ENCODE measurements at regions not wholly inside any gene's neighbourhood (a gene's known extent, or its start where the extent isn't known, plus 50 kb on each side); places are given as distances from the start of the nearest gene placed in this dataset.

- TF ChIP-seq CTCF (IDR thresholded peaks at IDR 0.05; ENCODE audit: poor library complexity, severe bottlenecking), result no peak
- TF ChIP-seq EP300 (conservative IDR thresholded peaks at IDR 0.05; ENCODE audit: poor library complexity, severe bottlenecking), result no peak
- no peak for TF ChIP-seq POLR2AphosphoS5 (IDR thresholded peaks at IDR 0.05)
- no peak for TF ChIP-seq RAD21 (conservative IDR thresholded peaks at IDR 0.05)
- TF ChIP-seq SMC3 (conservative IDR thresholded peaks at IDR 0.05; ENCODE audit: poor library complexity), result no peak
- TF ChIP-seq EZH2 (IDR thresholded peaks at IDR 0.05; ENCODE audit: borderline replicate concordance, insufficient read depth, low read length, poor library complexity, severe bottlenecking), result no peak
- TF ChIP-seq TAF1 (IDR thresholded peaks at IDR 0.05; ENCODE audit: low read depth), result no peak
- TF ChIP-seq, protein P1, sequence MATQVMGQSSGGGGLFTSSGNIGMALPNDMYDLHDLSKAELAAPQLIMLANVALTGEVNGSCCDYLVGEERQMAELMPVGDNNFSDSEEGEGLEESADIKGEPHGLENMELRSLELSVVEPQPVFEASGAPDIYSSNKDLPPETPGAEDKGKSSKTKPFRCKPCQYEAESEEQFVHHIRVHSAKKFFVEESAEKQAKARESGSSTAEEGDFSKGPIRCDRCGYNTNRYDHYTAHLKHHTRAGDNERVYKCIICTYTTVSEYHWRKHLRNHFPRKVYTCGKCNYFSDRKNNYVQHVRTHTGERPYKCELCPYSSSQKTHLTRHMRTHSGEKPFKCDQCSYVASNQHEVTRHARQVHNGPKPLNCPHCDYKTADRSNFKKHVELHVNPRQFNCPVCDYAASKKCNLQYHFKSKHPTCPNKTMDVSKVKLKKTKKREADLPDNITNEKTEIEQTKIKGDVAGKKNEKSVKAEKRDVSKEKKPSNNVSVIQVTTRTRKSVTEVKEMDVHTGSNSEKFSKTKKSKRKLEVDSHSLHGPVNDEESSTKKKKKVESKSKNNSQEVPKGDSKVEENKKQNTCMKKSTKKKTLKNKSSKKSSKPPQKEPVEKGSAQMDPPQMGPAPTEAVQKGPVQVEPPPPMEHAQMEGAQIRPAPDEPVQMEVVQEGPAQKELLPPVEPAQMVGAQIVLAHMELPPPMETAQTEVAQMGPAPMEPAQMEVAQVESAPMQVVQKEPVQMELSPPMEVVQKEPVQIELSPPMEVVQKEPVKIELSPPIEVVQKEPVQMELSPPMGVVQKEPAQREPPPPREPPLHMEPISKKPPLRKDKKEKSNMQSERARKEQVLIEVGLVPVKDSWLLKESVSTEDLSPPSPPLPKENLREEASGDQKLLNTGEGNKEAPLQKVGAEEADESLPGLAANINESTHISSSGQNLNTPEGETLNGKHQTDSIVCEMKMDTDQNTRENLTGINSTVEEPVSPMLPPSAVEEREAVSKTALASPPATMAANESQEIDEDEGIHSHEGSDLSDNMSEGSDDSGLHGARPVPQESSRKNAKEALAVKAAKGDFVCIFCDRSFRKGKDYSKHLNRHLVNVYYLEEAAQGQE (IDR thresholded peaks at IDR 0.05; ENCODE audit: borderline replicate concordance), result no peak
- TF ChIP-seq MXI1 (conservative IDR thresholded peaks at IDR 0.05; ENCODE audit: poor library complexity, severe bottlenecking), result no peak
These were observed 189.0 kb downstream of the DIPK2A start for GRCh38 chr3:144160627-144161026.
